Cardiac fibroblast (primary cell): ENCODE measurements at regions not wholly inside any gene's neighbourhood (a gene's known extent, or its start where the extent isn't known, plus 50 kb on each side); places are given as distances from the start of the nearest gene placed in this dataset.
A peak's percentile ranks its signal among the peaks of the same experiment; 100 is the strongest.
"Not testable (repeated sequence)": the region's sequence is repeated elsewhere in the genome, so short reads cannot be mapped to it uniquely, and the experiment has no call there.

Source experiments
- DNase-seq, 2 donors: peaks; one replicate each; pipeline versions ENCODE4 v3.0.0 to v3.0.0-alpha.2; 2010; ENCODE audit warnings: low read depth in 2 of 2
- H3K4me3 ChIP-seq, 2 donors: replicated peaks in 1 of 2; 1 replicate in 1 of 2; 2 replicates in 1 of 2; pipeline ENCODE4 v1.5.1; 2011; ENCODE audit warnings: low read depth in 2 of 2, low read length in 2 of 2, mild to moderate bottlenecking in 2 of 2, moderate library complexity in 1 of 2

- not testable (repeated sequence) for DNase-seq
Measured at GRCh38 chr2:111559301-111559700, 324.7 kb downstream of the ANAPC1 start.

GRCh38 chr2:111559814-111560213 lies 324.2 kb downstream of the ANAPC1 start:
- not testable (repeated sequence) for DNase-seq, H3K4me3 ChIP-seq

More at GRCh38 chr2:111559301-111559700, 324.7 kb downstream of the ANAPC1 start:
- H3K4me3 ChIP-seq: not testable (repeated sequence)

- not testable (repeated sequence) for H3K4me3 ChIP-seq
- peak; percentile 18 to 88 for DNase-seq
Measured at GRCh38 chr2:111566068-111566467, 317.9 kb downstream of the ANAPC1 start.

- H3K4me3 ChIP-seq, DNase-seq: not testable (repeated sequence)
Measured at GRCh38 chr2:111567233-111567632, 316.8 kb downstream of the ANAPC1 start.

GRCh38 chr2:111569356-111570199 lies 314.4 kb downstream of the ANAPC1 start:
- H3K4me3 ChIP-seq, DNase-seq: not testable (repeated sequence)

- peak in 1 of 2 donors; percentile 2 for DNase-seq
- H3K4me3 ChIP-seq: not testable (repeated sequence)
Measured at GRCh38 chr2:111570300-111571114, 313.5 kb downstream of the ANAPC1 start.

GRCh38 chr2:111574803-111575202 lies 309.2 kb downstream of the ANAPC1 start:
- DNase-seq, H3K4me3 ChIP-seq: not testable (repeated sequence)

- not testable (repeated sequence) for H3K4me3 ChIP-seq, DNase-seq
Measured at GRCh38 chr2:111577154-111577885, 306.7 kb downstream of the ANAPC1 start.

GRCh38 chr2:111579500-111580134 lies 304.4 kb downstream of the ANAPC1 start:
- DNase-seq, H3K4me3 ChIP-seq: not testable (repeated sequence)

- H3K4me3 ChIP-seq, DNase-seq: not testable (repeated sequence)
Measured at GRCh38 chr2:111580616-111581015, 303.4 kb downstream of the ANAPC1 start.

GRCh38 chr2:111582090-111582489 lies 301.9 kb downstream of the ANAPC1 start:
- H3K4me3 ChIP-seq, DNase-seq: not testable (repeated sequence)

GRCh38 chr2:111583480-111583879 lies 300.5 kb downstream of the ANAPC1 start:
- DNase-seq, H3K4me3 ChIP-seq: not testable (repeated sequence)

GRCh38 chr2:111584540-111584939 lies 299.5 kb downstream of the ANAPC1 start:
- DNase-seq, H3K4me3 ChIP-seq: not testable (repeated sequence)

- not testable (repeated sequence) for DNase-seq, H3K4me3 ChIP-seq
Measured at GRCh38 chr2:111584950-111585349, 299.0 kb downstream of the ANAPC1 start.

- not testable (repeated sequence) for DNase-seq
Measured at GRCh38 chr2:111586014-111586413, 298.0 kb downstream of the ANAPC1 start.

GRCh38 chr2:111595072-111595471 lies 288.9 kb downstream of the ANAPC1 start:
- not testable (repeated sequence) for DNase-seq, H3K4me3 ChIP-seq

More at GRCh38 chr2:111586014-111586413, 298.0 kb downstream of the ANAPC1 start:
- H3K4me3 ChIP-seq: not testable (repeated sequence)

GRCh38 chr2:111596808-111597705 lies 286.9 kb downstream of the ANAPC1 start:
- DNase-seq, H3K4me3 ChIP-seq: not testable (repeated sequence)
